Thymus (tissue), 11 donors: ENCODE measurements at regions not wholly inside any gene's neighbourhood (a gene's known extent, or its start where the extent isn't known, plus 50 kb on each side); places are given as distances from the start of the nearest gene placed in this dataset.
A peak's percentile ranks its signal among the peaks of the same experiment; 100 is the strongest.

ENCODE experiments used
- DNase-seq, 9 donors: peaks; one replicate each; pipeline ENCODE4 v3.0.0-alpha.2; 2013; ENCODE audit warnings: low spot score in 9 of 9, low read depth in 6 of 9, missing footprints in 1 of 9
- H3K27ac ChIP-seq, 2 donors: one replicate each; pipeline ENCODE4 v1.5.1; 2013; ENCODE audit warnings: control low read depth in 1 of 2, low read depth in 1 of 2, low read length in 1 of 2, mild to moderate bottlenecking in 1 of 2, moderate library complexity in 1 of 2
- H3K27me3 ChIP-seq, 2 donors: one replicate each; pipeline ENCODE4 v1.5.1; 2013; ENCODE audit warnings: low read length in 1 of 2; ENCODE audit not compliant: control insufficient read depth in 2 of 2, insufficient read depth in 1 of 2
- H3K36me3 ChIP-seq, 2 donors: one replicate each; pipeline ENCODE4 v1.5.1; 2013; ENCODE audit warnings: low read length in 1 of 2, mild to moderate bottlenecking in 1 of 2, moderate library complexity in 1 of 2; ENCODE audit not compliant: control insufficient read depth in 2 of 2, insufficient read depth in 2 of 2
- H3K4me1 ChIP-seq, 2 donors: one replicate each; pipeline ENCODE4 v1.5.1; 2013; ENCODE audit warnings: low read length in 2 of 2; ENCODE audit not compliant: control insufficient read depth in 2 of 2, insufficient read depth in 2 of 2
- H3K4me3 ChIP-seq, 2 donors: one replicate each; pipeline ENCODE4 v1.5.1; 2013; ENCODE audit warnings: low read length in 2 of 2, control low read depth in 1 of 2, mild to moderate bottlenecking in 1 of 2
- H3K9me3 ChIP-seq, 2 donors: one replicate each; pipeline ENCODE4 v1.5.1; 2013; ENCODE audit warnings: low read length in 1 of 2, mild to moderate bottlenecking in 1 of 2; ENCODE audit not compliant: control insufficient read depth in 2 of 2, insufficient read depth in 1 of 2
- WGBS: extraction: QIAGEN DNeasy Blood & Tissue Kit; methylation state at CpG from one replicate; pipeline ENCODE4 v1.1.7; 2013; 5-methylcytosine and 5-hydroxymethylcytosine counted together
- donor health status: healthy.

- no peaks in the 10 kb centered on the region for H3K27me3 ChIP-seq
- WGBS: 88% methylated on average over 3 of the region's 3 CpGs
- H3K9me3 ChIP-seq: no peaks in the 10 kb centered on the region
- no peaks in the 10 kb centered on the region for H3K4me1 ChIP-seq
- no peak for DNase-seq
- H3K27ac ChIP-seq: no peak overlapping the region
- no peaks in the 10 kb centered on the region for H3K36me3 ChIP-seq
- H3K4me3 ChIP-seq: no peak overlapping the region
These were observed 216.4 kb upstream of the DYNLRB2 start for GRCh38 chr16:80324371-80324770.

- Histone ChIP-seq H3K9me3 (no peaks in the 10 kb centered on the region), H3K36me3 (no peaks in the 10 kb centered on the region), H3K4me3 (no peak overlapping the region), H3K27ac (no peak overlapping the region), H3K4me1 (no peaks in the 10 kb centered on the region), H3K27me3 (no peaks in the 10 kb centered on the region)
- DNase-seq: no peak
- 88% methylated on average over 3 of the region's 3 CpGs for WGBS
These were observed 217.0 kb upstream of the DYNLRB2 start for GRCh38 chr16:80323808-80324195.

GRCh38 chr16:80323187-80323807, 217.5 kb upstream of the DYNLRB2 start:
- no peaks in the 10 kb centered on the region for H3K4me1 ChIP-seq
- 89% methylated on average over 13 of the region's 13 CpGs for WGBS
- no peak overlapping the region for H3K27ac ChIP-seq
- no peak overlapping the region for H3K4me3 ChIP-seq
- no peaks in the 10 kb centered on the region for H3K36me3 ChIP-seq
- H3K27me3 ChIP-seq: no peaks in the 10 kb centered on the region
- DNase-seq: no peak
- H3K9me3 ChIP-seq: no peaks in the 10 kb centered on the region

GRCh38 chr16:80319181-80319580, 221.6 kb upstream of the DYNLRB2 start:
- Histone ChIP-seq H3K4me1 (no peaks in the 10 kb centered on the region), H3K36me3 (no peaks in the 10 kb centered on the region), H3K4me3 (no peak overlapping the region), H3K27me3 (no peaks in the 10 kb centered on the region), H3K9me3 (no peaks in the 10 kb centered on the region), H3K27ac (no peak overlapping the region)
- no peak for DNase-seq
- 87% methylated on average over 3 of the region's 3 CpGs for WGBS

- 99% methylated on average over 1 of the region's 1 CpG for WGBS
- H3K4me1 ChIP-seq: no peaks in the 10 kb centered on the region
- no peak overlapping the region for H3K4me3 ChIP-seq
- H3K36me3 ChIP-seq: no peaks in the 10 kb centered on the region
- H3K9me3 ChIP-seq: no peaks in the 10 kb centered on the region
- DNase-seq: no peak
- H3K27ac ChIP-seq: no peak overlapping the region
- no peaks in the 10 kb centered on the region for H3K27me3 ChIP-seq
These were observed 222.7 kb upstream of the DYNLRB2 start for GRCh38 chr16:80318107-80318506.

- Histone ChIP-seq H3K27me3 (no peaks in the 10 kb centered on the region), H3K4me1 (no peaks in the 10 kb centered on the region), H3K4me3 (no peak overlapping the region), H3K27ac (no peak overlapping the region), H3K9me3 (no peaks in the 10 kb centered on the region), H3K36me3 (no peaks in the 10 kb centered on the region)
- 63% methylated on average over 8 of the region's 8 CpGs for WGBS
- peak in 2 of 9 donors; percentile 1 to 2 for DNase-seq
These were observed 223.2 kb upstream of the DYNLRB2 start for GRCh38 chr16:80317599-80318037.

GRCh38 chr16:80317116-80317515, 223.7 kb upstream of the DYNLRB2 start:
- Histone ChIP-seq H3K27me3 (no peaks in the 10 kb centered on the region), H3K4me3 (no peak overlapping the region), H3K4me1 (no peaks in the 10 kb centered on the region), H3K9me3 (no peaks in the 10 kb centered on the region), H3K27ac (no peak overlapping the region), H3K36me3 (no peaks in the 10 kb centered on the region)
- 75% methylated on average over 10 of the region's 10 CpGs for WGBS
- no peak for DNase-seq

GRCh38 chr16:80314042-80314441, 226.8 kb upstream of the DYNLRB2 start:
- WGBS: 66% methylated on average over 4 of the region's 4 CpGs
- DNase-seq: no peak

GRCh38 chr16:80309178-80309577, 231.6 kb upstream of the DYNLRB2 start:
- Histone ChIP-seq H3K36me3 (no peaks in the 10 kb centered on the region), H3K27me3 (no peaks in the 10 kb centered on the region), H3K4me3 (no peak overlapping the region), H3K27ac (no peak overlapping the region), H3K9me3 (no peaks in the 10 kb centered on the region), H3K4me1 (no peaks in the 10 kb centered on the region)
- WGBS: 96% methylated on average over 3 of the region's 3 CpGs
- no peak for DNase-seq

More at GRCh38 chr16:80314042-80314441, 226.8 kb upstream of the DYNLRB2 start:
- no peak overlapping the region for H3K4me3 ChIP-seq
- H3K27ac ChIP-seq: no peak overlapping the region
- H3K27me3 ChIP-seq: no peaks in the 10 kb centered on the region
- no peaks in the 10 kb centered on the region for H3K9me3 ChIP-seq
- no peaks in the 10 kb centered on the region for H3K4me1 ChIP-seq
- no peaks in the 10 kb centered on the region for H3K36me3 ChIP-seq
